ENCODE measurements at regions not wholly inside any gene's neighbourhood (a gene's known extent, or its start where the extent isn't known, plus 50 kb on each side); places are given as distances from the start of the nearest gene placed in this dataset.
A peak's percentile ranks its signal among the peaks of the same experiment; 100 is the strongest.

DNA sequence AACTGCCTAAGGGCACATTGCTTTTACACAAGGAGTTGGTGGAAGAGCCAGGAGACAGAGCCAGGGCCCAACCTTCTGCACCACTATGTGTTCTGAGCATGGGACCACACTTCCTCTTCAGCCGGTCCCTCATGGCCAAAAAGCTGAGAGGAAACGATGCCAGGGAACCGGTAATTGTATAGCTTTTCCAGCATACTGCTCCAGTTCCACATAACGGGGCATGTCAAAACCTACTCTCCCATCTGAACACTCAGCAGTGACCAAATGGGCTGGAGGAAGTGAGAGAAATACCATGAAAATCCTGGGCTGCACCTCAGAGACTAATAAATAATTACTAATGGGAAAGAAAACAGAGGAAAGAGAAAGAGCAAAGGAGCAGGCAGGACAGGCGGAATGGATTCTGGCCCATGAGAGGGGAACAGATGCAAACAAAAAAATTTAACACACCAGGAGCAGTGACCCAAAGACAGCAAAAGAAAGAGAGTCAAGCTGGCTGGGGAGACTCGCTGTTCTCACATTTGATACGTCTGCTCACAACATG lies 52.0 kb upstream of the BMP2 start:
- Histone ChIP-seq H3K27ac (no peak overlapping the region), H3K9me3 (no peaks in the 10 kb centered on the region), H3K27me3 (no peaks in the 10 kb centered on the region), H3K4me1 (no peaks in the 10 kb centered on the region), H3K4me3 (no peak overlapping the region), H3K36me3 (no peaks in the 10 kb centered on the region)
- no peak for DNase-seq
- no peak for ATAC-seq
- intact Hi-C loops (cut with DNase I), result no loop called here
- no peak for TF ChIP-seq CTCF (IDR thresholded peaks at IDR 0.05)

DNA sequence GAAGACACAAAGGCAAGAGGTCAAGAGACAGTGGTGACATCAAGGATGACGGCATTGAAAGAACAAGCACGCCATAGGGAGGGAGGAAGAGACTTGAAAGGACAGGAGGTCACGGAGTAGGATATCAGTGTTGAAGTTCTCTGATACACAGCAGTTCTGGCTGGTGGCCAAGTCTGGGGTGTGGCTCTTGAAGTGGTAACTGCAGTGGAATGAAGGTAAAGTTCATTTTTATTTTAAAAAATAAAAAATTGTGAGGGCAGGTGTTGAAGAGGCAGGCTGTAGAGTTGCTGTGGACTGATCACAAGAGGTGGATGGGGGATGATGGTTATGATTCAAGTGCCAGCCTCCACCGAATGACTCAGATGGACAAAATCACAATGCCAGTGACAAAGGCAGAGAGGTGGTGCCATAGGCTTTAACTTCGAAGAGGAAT lies 53.2 kb upstream of the BMP2 start:
- Histone ChIP-seq H3K36me3 (no peaks in the 10 kb centered on the region), H3K9me3 (no peaks in the 10 kb centered on the region), H3K4me1 (peaks cover 0 to 4% of the 10 kb centered on the region in 2 donors), H3K4me3 (no peak overlapping the region), H3K27ac (no peak overlapping the region), H3K27me3 (no peaks in the 10 kb centered on the region)
- DNase-seq, result peak in 1 of 4 donors; percentile 49
- intact Hi-C loops (cut with DNase I), result no loop called here
- no peak for ATAC-seq
- TF ChIP-seq CTCF (IDR thresholded peaks at IDR 0.05), result no peak

GRCh38 chr20:6711951-6712649 lies 55.4 kb upstream of the BMP2 start:
- TF ChIP-seq CTCF (IDR thresholded peaks at IDR 0.05), result no peak
- H3K27ac ChIP-seq, result peak overlapping the region in 1 of 2 donors; percentile 61
- H3K36me3 ChIP-seq, result no peaks in the 10 kb centered on the region
- intact Hi-C loops (cut with DNase I), result no loop called here
- H3K4me3 ChIP-seq, result no peak overlapping the region
- no peaks in the 10 kb centered on the region for H3K27me3 ChIP-seq
- ATAC-seq (peak; percentile 74), DNase-seq (peak in 1 of 4 donors; percentile 78)
- H3K4me1 ChIP-seq, result peaks cover 5 to 11% of the 10 kb centered on the region in 2 donors
- no peaks in the 10 kb centered on the region for H3K9me3 ChIP-seq

DNA sequence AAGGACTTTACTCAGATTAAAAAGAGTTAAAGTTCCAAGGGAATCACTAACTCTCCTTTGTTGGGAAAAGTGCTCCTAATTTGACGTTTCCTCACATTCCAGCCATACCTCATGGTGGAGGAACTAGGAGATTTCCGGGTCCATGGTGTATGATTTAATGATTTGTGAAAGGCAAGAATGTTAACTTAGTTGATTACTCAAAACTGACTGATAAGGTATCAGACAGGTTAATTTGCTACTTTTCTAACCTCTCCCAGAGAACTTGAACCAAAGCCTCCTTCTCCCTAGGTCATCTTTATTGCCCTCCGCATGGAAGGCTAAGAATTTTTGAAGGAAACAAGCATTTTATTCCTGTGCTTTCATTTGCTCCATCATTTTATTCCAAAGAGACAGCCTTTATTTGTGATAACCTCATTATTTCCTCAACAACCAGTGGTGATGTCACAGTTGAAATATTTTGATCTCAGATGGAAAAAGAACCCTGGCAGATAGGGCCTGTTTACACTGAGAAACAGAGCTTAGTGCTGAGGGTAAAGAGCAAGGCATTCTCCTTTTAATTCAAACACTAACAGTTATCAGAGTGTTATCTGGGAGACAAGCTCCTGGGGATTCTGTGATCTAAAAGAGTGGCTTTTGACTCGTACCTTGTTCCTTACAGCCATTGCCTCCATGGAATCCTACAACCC lies 57.4 kb upstream of the BMP2 start:
- Histone ChIP-seq H3K4me3 (no peak overlapping the region), H3K27me3 (no peaks in the 10 kb centered on the region), H3K27ac (no peak overlapping the region), H3K9me3 (no peaks in the 10 kb centered on the region), H3K36me3 (no peaks in the 10 kb centered on the region), H3K4me1 (peaks cover 5 to 11% of the 10 kb centered on the region in 2 donors)
- ATAC-seq (no peak), DNase-seq (no peak)
- intact Hi-C loops (cut with DNase I), result no loop called here
- no peak for TF ChIP-seq CTCF (IDR thresholded peaks at IDR 0.05)

GRCh38 chr20:6708010-6708409 lies 59.5 kb upstream of the BMP2 start:
- ATAC-seq (peak; percentile 76), DNase-seq (peak in 3 of 4 donors; percentile 55 to 83 (median 74))
- H3K27me3 ChIP-seq, result no peaks in the 10 kb centered on the region
- no peaks in the 10 kb centered on the region for H3K9me3 ChIP-seq
- peak overlapping the region; percentile 68 to 79 for H3K27ac ChIP-seq
- no peak overlapping the region for H3K4me3 ChIP-seq
- intact Hi-C loops (cut with DNase I), result no loop called here
- TF ChIP-seq CTCF (IDR thresholded peaks at IDR 0.05), result no peak
- peaks cover 5 to 25% of the 10 kb centered on the region in 2 donors for H3K4me1 ChIP-seq
- no peaks in the 10 kb centered on the region for H3K36me3 ChIP-seq

Data from left lung (tissue), 4 donors.